Endothelial cell of umbilical vein (primary cell): ENCODE measurements at regions not wholly inside any gene's neighbourhood (a gene's known extent, or its start where the extent isn't known, plus 50 kb on each side); places are given as distances from the start of the nearest gene placed in this dataset.

ENCODE experiments used
- CTCF ChIP-seq, 2 donors: IDR thresholded peaks; 1 replicate in 1 of 2; 2 replicates in 1 of 2; pipeline ENCODE4 v1.5.1; 2011; ENCODE audit warnings: low read length in 2 of 2, mild to moderate bottlenecking in 2 of 2, moderate library complexity in 2 of 2, control low read depth in 1 of 2, inconsistent platforms in 1 of 2, low read depth in 1 of 2; ENCODE audit not compliant: insufficient read depth in 1 of 2; ENCODE audit errors: extremely low read depth in 1 of 2
- EZH2 ChIP-seq: IDR thresholded peaks from 2 replicates; pipeline ENCODE4 v1.6.1; 2012; ENCODE audit warnings: borderline replicate concordance, low read depth, mild to moderate bottlenecking, moderate library complexity, low read length, inconsistent platforms; ENCODE audit not compliant: severe bottlenecking
- MYC ChIP-seq: IDR thresholded peaks from one replicate; pipeline ENCODE4 v1.6.1; 2011; ENCODE audit warnings: mild to moderate bottlenecking, low read depth, low read length
- POLR2AphosphoS5 ChIP-seq: IDR thresholded peaks from 2 replicates; pipeline ENCODE4 v1.6.1; 2012; ENCODE audit warnings: low read depth, mild to moderate bottlenecking, control low read depth, low read length, moderate library complexity; ENCODE audit not compliant: insufficient read depth
- TF ChIP-seq, protein P1 (sequence below): IDR thresholded peaks from 2 replicates; pipeline ENCODE4 v1.6.1; 2011; ENCODE audit not compliant: insufficient read depth, insufficient read length

- TF ChIP-seq POLR2AphosphoS5, result no peak
- no peak for TF ChIP-seq CTCF (IDR thresholded peaks at IDR 0.05; ENCODE audit: extremely low read depth in 1 of 2, insufficient read depth in 1 of 2, low read depth in 1 of 2, low read length in 2 of 2)
- TF ChIP-seq MYC, result no peak
- no peak for TF ChIP-seq EZH2
- TF ChIP-seq, protein P1, sequence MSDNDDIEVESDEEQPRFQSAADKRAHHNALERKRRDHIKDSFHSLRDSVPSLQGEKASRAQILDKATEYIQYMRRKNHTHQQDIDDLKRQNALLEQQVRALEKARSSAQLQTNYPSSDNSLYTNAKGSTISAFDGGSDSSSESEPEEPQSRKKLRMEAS, result no peak
These were observed 384.0 kb downstream of the TMA16 start for GRCh38 chr4:163878336-163879121.
